Ectodermal cell (in vitro differentiated cells): ENCODE measurements at regions not wholly inside any gene's neighbourhood (a gene's known extent, or its start where the extent isn't known, plus 50 kb on each side); places are given as distances from the start of the nearest gene placed in this dataset.

Source experiments
- H3K27ac ChIP-seq: 2 replicates; pipeline ENCODE4 v1.7.0; 2013; ENCODE audit warnings: mild to moderate bottlenecking, low read depth, low read length; ENCODE audit not compliant: insufficient read depth, poor library complexity, severe bottlenecking
- H3K27me3 ChIP-seq: 2 replicates; pipeline ENCODE4 v1.7.0; 2013; ENCODE audit warnings: mild to moderate bottlenecking, low read length; ENCODE audit not compliant: insufficient read depth, control insufficient read depth, poor library complexity, severe bottlenecking
- H3K36me3 ChIP-seq: one replicate; pipeline ENCODE4 v1.7.0; 2013; ENCODE audit warnings: low read length; ENCODE audit not compliant: control insufficient read depth, insufficient read depth
- H3K4me1 ChIP-seq: one replicate; pipeline ENCODE4 v1.7.0; 2013; ENCODE audit warnings: low read length; ENCODE audit not compliant: control insufficient read depth, insufficient read depth
- H3K4me3 ChIP-seq: 2 replicates; pipeline ENCODE4 v1.7.0; 2013; ENCODE audit warnings: low read depth, low read length, control low read depth; ENCODE audit not compliant: insufficient read depth
- H3K9me3 ChIP-seq: 2 replicates; pipeline ENCODE4 v1.7.0; 2013; ENCODE audit warnings: mild to moderate bottlenecking, low read length, moderate library complexity; ENCODE audit not compliant: control insufficient read depth
- WGBS, 2 experiments: methylation state at CpG; one replicate each; pipeline ENCODE4 v1.1.7; 2013; ENCODE audit warnings: missing lambda C conversion rate in 2 of 2; 5-methylcytosine and 5-hydroxymethylcytosine counted together

GRCh38 chr2:60230037-60230436, 323.4 kb downstream of the BCL11A start:
- H3K27me3 ChIP-seq, result no peaks in the 10 kb centered on the region
- 93 to 96% methylated on average over 6 of the region's 6 CpGs for WGBS, 2 experiments
- no peaks in the 10 kb centered on the region for H3K4me1 ChIP-seq
- H3K27ac ChIP-seq, result no peak overlapping the region
- H3K9me3 ChIP-seq, result no peaks in the 10 kb centered on the region
- H3K36me3 ChIP-seq, result no peaks in the 10 kb centered on the region
- H3K4me3 ChIP-seq, result no peak overlapping the region

- Histone ChIP-seq H3K4me3 (no peak overlapping the region), H3K4me1 (peaks cover 8% of the 10 kb centered on the region), H3K27me3 (no peaks in the 10 kb centered on the region), H3K36me3 (no peaks in the 10 kb centered on the region), H3K27ac (no peak overlapping the region), H3K9me3 (no peaks in the 10 kb centered on the region)
- WGBS, 2 experiments, result 94 to 96% methylated on average over 3 of the region's 3 CpGs
These were observed 326.5 kb downstream of the BCL11A start for GRCh38 chr2:60226943-60227342.

GRCh38 chr2:60226191-60226590, 327.3 kb downstream of the BCL11A start:
- Histone ChIP-seq H3K36me3 (no peaks in the 10 kb centered on the region), H3K27ac (no peak overlapping the region), H3K27me3 (no peaks in the 10 kb centered on the region), H3K9me3 (no peaks in the 10 kb centered on the region), H3K4me1 (peaks cover 8% of the 10 kb centered on the region), H3K4me3 (no peak overlapping the region)
- 97 to 98% methylated on average over 3 of the region's 3 CpGs for WGBS, 2 experiments

GRCh38 chr2:60223859-60224258, 329.6 kb downstream of the BCL11A start:
- Histone ChIP-seq H3K27ac (no peak overlapping the region), H3K4me3 (no peak overlapping the region), H3K9me3 (no peaks in the 10 kb centered on the region), H3K27me3 (no peaks in the 10 kb centered on the region), H3K36me3 (no peaks in the 10 kb centered on the region), H3K4me1 (peaks cover 8% of the 10 kb centered on the region)
- WGBS, 2 experiments, result 68 to 84% methylated on average over 2 of the region's 2 CpGs

- H3K4me1 ChIP-seq, result peaks cover 8% of the 10 kb centered on the region
- no peak overlapping the region for H3K27ac ChIP-seq
- no peaks in the 10 kb centered on the region for H3K9me3 ChIP-seq
- WGBS, 2 experiments, result 94 to 98% methylated on average over 3 of the region's 3 CpGs
- no peaks in the 10 kb centered on the region for H3K36me3 ChIP-seq
- H3K4me3 ChIP-seq, result no peak overlapping the region
- peaks cover 12% of the 10 kb centered on the region for H3K27me3 ChIP-seq
These were observed 332.4 kb downstream of the BCL11A start for GRCh38 chr2:60221098-60221497.

GRCh38 chr2:60219536-60219935, 333.9 kb downstream of the BCL11A start:
- Histone ChIP-seq H3K36me3 (no peaks in the 10 kb centered on the region), H3K9me3 (no peaks in the 10 kb centered on the region), H3K4me1 (peaks cover 20% of the 10 kb centered on the region), H3K27me3 (peaks cover 13% of the 10 kb centered on the region), H3K27ac (no peak overlapping the region), H3K4me3 (no peak overlapping the region)
- 90 to 93% methylated on average over 6 of the region's 6 CpGs for WGBS, 2 experiments

- 89 to 94% methylated on average over 4 of the region's 4 CpGs for WGBS, 2 experiments
- Histone ChIP-seq H3K4me1 (peaks cover 12% of the 10 kb centered on the region), H3K9me3 (no peaks in the 10 kb centered on the region), H3K4me3 (no peak overlapping the region), H3K27ac (no peak overlapping the region), H3K36me3 (no peaks in the 10 kb centered on the region), H3K27me3 (peaks cover 13% of the 10 kb centered on the region)
These were observed 336.9 kb downstream of the BCL11A start for GRCh38 chr2:60216452-60216995.

- Histone ChIP-seq H3K36me3 (no peaks in the 10 kb centered on the region), H3K4me3 (no peak overlapping the region), H3K4me1 (peaks cover 12% of the 10 kb centered on the region), H3K9me3 (no peaks in the 10 kb centered on the region), H3K27ac (no peak overlapping the region), H3K27me3 (peaks cover 13% of the 10 kb centered on the region)
- 42% methylated on average over 17 of the region's 17 CpGs for WGBS, 2 experiments
These were observed 338.0 kb downstream of the BCL11A start for GRCh38 chr2:60215386-60215901.

- H3K27ac ChIP-seq, result no peak overlapping the region
- H3K27me3 ChIP-seq, result peaks cover 13% of the 10 kb centered on the region
- H3K4me3 ChIP-seq, result no peak overlapping the region
- H3K36me3 ChIP-seq, result no peaks in the 10 kb centered on the region
- H3K9me3 ChIP-seq, result no peaks in the 10 kb centered on the region
- peaks cover 12% of the 10 kb centered on the region for H3K4me1 ChIP-seq
These were observed 338.9 kb downstream of the BCL11A start for GRCh38 chr2:60214626-60214875.

- no peak overlapping the region for H3K4me3 ChIP-seq
- WGBS, 2 experiments, result 83 to 85% methylated on average over 16 of the region's 16 CpGs
- no peaks in the 10 kb centered on the region for H3K9me3 ChIP-seq
- no peaks in the 10 kb centered on the region for H3K36me3 ChIP-seq
- H3K27me3 ChIP-seq, result peaks cover 13% of the 10 kb centered on the region
- no peak overlapping the region for H3K27ac ChIP-seq
- H3K4me1 ChIP-seq, result peaks cover 12% of the 10 kb centered on the region
These were observed 339.4 kb downstream of the BCL11A start for GRCh38 chr2:60213865-60214625.
